Neural crest cell (in vitro differentiated cells): ENCODE measurements at regions not wholly inside any gene's neighbourhood (a gene's known extent, or its start where the extent isn't known, plus 50 kb on each side); places are given as distances from the start of the nearest gene placed in this dataset.

ENCODE experiments used
- DNase-seq: peaks from one replicate; pipeline ENCODE4 v3.0.0; 2021; ENCODE audit warnings: low read depth, mixed read lengths, low spot score
- H3K27ac Mint-ChIP-seq: one replicate; pipeline ENCODE4 v1.8.0; 2021; ENCODE audit warnings: mild to moderate bottlenecking, mixed read lengths; ENCODE audit not compliant: unreplicated experiment
- H3K27me3 Mint-ChIP-seq: 2 replicates; pipeline ENCODE4 v1.8.0; 2021; ENCODE audit warnings: low read depth, mild to moderate bottlenecking, mixed read lengths
- H3K36me3 Mint-ChIP-seq: 2 replicates; pipeline ENCODE4 v1.8.0; 2021; ENCODE audit warnings: low read depth, mild to moderate bottlenecking, mixed read lengths
- H3K4me1 Mint-ChIP-seq: 2 replicates; pipeline ENCODE4 v1.8.0; 2021; ENCODE audit warnings: mixed read lengths
- H3K4me3 Mint-ChIP-seq: one replicate; pipeline ENCODE4 v1.8.0; 2021; ENCODE audit warnings: mild to moderate bottlenecking, mixed read lengths
- H3K9me3 Mint-ChIP-seq: 2 replicates; pipeline ENCODE4 v1.8.0; 2021; ENCODE audit warnings: mixed read lengths
- CTCF ChIP-seq: fragments of 200-600 bp; sonication (generic); conservative IDR thresholded peaks from 2 replicates; pipeline ENCODE4 v1.5.0; 2021; ENCODE audit warnings: antibody characterized with exemption, mild to moderate bottlenecking

GRCh38 chr1:203573730-203574129 is 52.9 kb upstream of the ATP2B4 start:
- H3K27me3 Mint-ChIP-seq: no peaks in the 10 kb centered on the region
- peaks cover 27% of the 10 kb centered on the region for H3K4me1 Mint-ChIP-seq
- H3K36me3 Mint-ChIP-seq: no peaks in the 10 kb centered on the region
- H3K9me3 Mint-ChIP-seq: no peaks in the 10 kb centered on the region
- H3K27ac Mint-ChIP-seq: no peak overlapping the region
- no peak for DNase-seq
- no peak overlapping the region for H3K4me3 Mint-ChIP-seq
- TF ChIP-seq CTCF: no peak
